Progenitor cell of endocrine pancreas (in vitro differentiated cells): ENCODE measurements at regions not wholly inside any gene's neighbourhood (a gene's known extent, or its start where the extent isn't known, plus 50 kb on each side); places are given as distances from the start of the nearest gene placed in this dataset.

Experiments
- DNase-seq: peaks from one replicate; pipeline ENCODE4 v3.0.0; 2021; ENCODE audit warnings: low spot score; ENCODE audit not compliant: unreplicated experiment
- H3K27ac Mint-ChIP-seq: 2 replicates; pipeline ENCODE4 v1.8.0; 2021; ENCODE audit warnings: mild to moderate bottlenecking, moderate library complexity, mixed read lengths
- H3K27me3 Mint-ChIP-seq: 2 replicates; pipeline ENCODE4 v1.8.0; 2021; ENCODE audit warnings: mixed read lengths
- H3K36me3 Mint-ChIP-seq: 2 replicates; pipeline ENCODE4 v1.8.0; 2022; ENCODE audit warnings: mixed read lengths; ENCODE audit not compliant: insufficient read depth
- H3K4me1 Mint-ChIP-seq: 2 replicates; pipeline ENCODE4 v1.8.0; 2021; ENCODE audit warnings: low read depth, mixed read lengths
- H3K4me3 Mint-ChIP-seq: 2 replicates; pipeline ENCODE4 v1.8.0; 2021; ENCODE audit warnings: low read depth, mild to moderate bottlenecking, moderate library complexity, mixed read lengths
- H3K9me3 Mint-ChIP-seq: 2 replicates; pipeline ENCODE4 v1.8.0; 2021; ENCODE audit warnings: low read depth, mixed read lengths
- CTCF ChIP-seq: fragments of 200-600 bp; sonication (generic); IDR thresholded peaks from one replicate; pipeline ENCODE4 v1.5.0; 2021; ENCODE audit warnings: antibody characterized with exemption, mild to moderate bottlenecking; ENCODE audit not compliant: unreplicated experiment

DNA sequence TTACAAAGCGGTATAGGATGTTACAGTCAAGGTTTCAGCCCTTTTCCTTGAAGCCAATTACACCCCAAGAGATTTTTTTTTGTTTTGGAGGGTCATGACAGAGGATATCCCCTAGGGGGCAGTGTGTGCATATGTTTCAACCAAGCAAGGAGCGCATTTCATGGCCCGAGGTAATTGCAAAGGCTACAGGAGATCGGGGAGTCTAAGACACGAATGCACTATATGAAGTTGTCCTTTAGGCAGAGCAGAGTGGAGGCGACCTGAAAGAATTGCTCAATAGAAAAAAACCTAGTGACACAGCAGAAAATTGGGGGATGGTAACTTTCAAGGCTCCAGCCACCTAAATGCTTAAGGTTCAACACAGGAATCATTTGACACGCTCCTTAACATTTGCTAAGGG, 219.8 kb upstream of the PARD3B start:
- peaks cover 7% of the 10 kb centered on the region for H3K4me1 Mint-ChIP-seq
- no peak overlapping the region for H3K27ac Mint-ChIP-seq
- TF ChIP-seq CTCF: peak; percentile 92
- H3K36me3 Mint-ChIP-seq: no peaks in the 10 kb centered on the region
- peak; percentile 44 for DNase-seq
- no peak overlapping the region for H3K4me3 Mint-ChIP-seq
- H3K9me3 Mint-ChIP-seq: peaks cover 3% of the 10 kb centered on the region
- H3K27me3 Mint-ChIP-seq: peaks cover 16% of the 10 kb centered on the region

- H3K9me3 Mint-ChIP-seq: no peaks in the 10 kb centered on the region
- H3K27me3 Mint-ChIP-seq: peaks cover 15% of the 10 kb centered on the region
- no peak for DNase-seq
- TF ChIP-seq CTCF: no peak
- no peak overlapping the region for H3K4me3 Mint-ChIP-seq
- no peak overlapping the region for H3K27ac Mint-ChIP-seq
- H3K36me3 Mint-ChIP-seq: no peaks in the 10 kb centered on the region
- H3K4me1 Mint-ChIP-seq: no peaks in the 10 kb centered on the region
Measured at GRCh38 chr2:204328373-204328772, 216.9 kb upstream of the PARD3B start.

- DNase-seq: no peak
- no peaks in the 10 kb centered on the region for H3K4me1 Mint-ChIP-seq
- no peaks in the 10 kb centered on the region for H3K9me3 Mint-ChIP-seq
- H3K4me3 Mint-ChIP-seq: no peak overlapping the region
- H3K36me3 Mint-ChIP-seq: no peaks in the 10 kb centered on the region
- no peak overlapping the region for H3K27ac Mint-ChIP-seq
- peaks cover 9% of the 10 kb centered on the region for H3K27me3 Mint-ChIP-seq
- no peak for TF ChIP-seq CTCF
Measured at GRCh38 chr2:204329016-204329415, 216.3 kb upstream of the PARD3B start.

DNA sequence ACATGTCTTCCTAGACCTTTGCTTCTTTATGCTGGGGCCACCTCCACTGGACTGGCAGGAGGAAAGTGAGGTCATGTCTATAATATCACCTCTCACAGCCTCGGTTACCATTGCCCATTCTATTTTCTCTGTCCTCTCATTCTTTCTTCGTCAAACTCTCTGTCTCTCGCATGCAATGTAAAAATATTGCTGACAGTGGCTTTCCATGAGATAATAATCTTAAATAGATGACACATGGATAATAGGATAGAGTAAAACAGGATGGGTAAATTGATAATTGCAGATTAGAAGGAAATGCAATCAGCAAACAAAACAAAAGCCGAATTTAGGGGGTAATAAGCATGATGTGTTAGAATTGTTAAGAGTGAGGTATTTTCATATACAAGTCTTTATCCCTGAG, 215.7 kb upstream of the PARD3B start:
- Mint-ChIP-seq H3K27ac (no peak overlapping the region), H3K27me3 (peaks cover 6% of the 10 kb centered on the region), H3K9me3 (no peaks in the 10 kb centered on the region), H3K36me3 (no peaks in the 10 kb centered on the region), H3K4me3 (no peak overlapping the region), H3K4me1 (no peaks in the 10 kb centered on the region)
- no peak for TF ChIP-seq CTCF
- no peak for DNase-seq

DNA sequence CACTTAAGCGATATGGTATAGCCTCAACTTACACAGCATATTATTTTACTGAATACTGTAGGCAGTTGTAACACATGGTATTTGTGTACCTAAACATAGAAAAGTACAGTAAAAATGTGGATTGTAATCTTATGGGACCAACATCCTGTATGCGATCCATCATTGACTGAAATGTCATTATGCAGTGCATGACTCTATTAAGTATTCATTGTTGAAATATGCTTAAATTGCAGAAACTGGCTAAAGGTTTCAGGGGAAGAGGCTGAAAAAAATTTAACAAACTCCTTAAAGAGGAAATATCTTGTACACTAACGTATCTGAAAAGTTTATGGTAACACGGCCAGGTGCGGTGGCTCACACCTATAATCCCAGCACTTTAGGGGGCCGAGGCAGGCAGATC, 214.1 kb upstream of the PARD3B start:
- Mint-ChIP-seq H3K4me3 (no peak overlapping the region), H3K27ac (no peak overlapping the region), H3K36me3 (no peaks in the 10 kb centered on the region), H3K27me3 (peaks cover 6% of the 10 kb centered on the region), H3K4me1 (peaks cover 10% of the 10 kb centered on the region), H3K9me3 (no peaks in the 10 kb centered on the region)
- TF ChIP-seq CTCF: no peak
- no peak for DNase-seq
